Endothelial cell of umbilical vein (primary cell): ENCODE measurements at regions not wholly inside any gene's neighbourhood (a gene's known extent, or its start where the extent isn't known, plus 50 kb on each side); places are given as distances from the start of the nearest gene placed in this dataset.

Experiments
- BruUV-seq: library from RNA; stranded (reverse); fragments of 400-500 nt; replicated peaks from 2 replicates; lab custom pipeline; 2021; lab: Mats Ljungman, UMichigan
- CTCF ChIA-PET: fragments of 300-600, 350-600 bp; sonication (Branson Sonifier 250); formaldehyde crosslinking; loops from one replicate; lab custom pipeline; 2021; ENCODE audit warnings: antibody characterized with exemption, inconsistent platforms; lab: Charles Lee
- POLR2A ChIA-PET: fragments of 300-600, 350-600 bp; sonication (Branson Sonifier 250); formaldehyde crosslinking; loops from one replicate; lab custom pipeline; 2021; ENCODE audit warnings: antibody characterized with exemption, inconsistent platforms; lab: Charles Lee
- DNase-seq: peaks from one replicate; pipeline ENCODE4 v3.0.0-alpha.2; 2011; ENCODE audit warnings: low read depth, low spot score
- FAIRE-seq: peaks from 2 replicates; lab custom pipeline; 2011; peaks lifted over from hg19 to GRCh38; lab: Jason Lieb, UNC
- H2AFZ ChIP-seq: 2 replicates; pipeline ENCODE4 v1.6.0; 2012; ENCODE audit warnings: low read depth, low read length, control low read depth, inconsistent platforms
- H3K27ac ChIP-seq: 2 replicates; pipeline ENCODE4 v1.5.1; 2011; ENCODE audit warnings: low read depth, mild to moderate bottlenecking, control low read depth, low read length, moderate library complexity; ENCODE audit not compliant: insufficient read depth
- H3K27me3 ChIP-seq, 2 experiments: 2 replicates each; pipeline versions ENCODE4 v1.6.0 to v1.6.1; 2011; ENCODE audit warnings: low read length in 2 of 2, mixed read lengths in 1 of 2; ENCODE audit not compliant: control insufficient read depth in 2 of 2, insufficient read depth in 2 of 2
- H3K36me3 ChIP-seq, 2 experiments: 2 replicates in 1 of 2; 3 replicates in 1 of 2; pipeline ENCODE4 v1.5.1; 2011; ENCODE audit warnings: low read length in 2 of 2, mild to moderate bottlenecking in 1 of 2, moderate library complexity in 1 of 2; ENCODE audit not compliant: control insufficient read depth in 2 of 2, insufficient read depth in 2 of 2; ENCODE audit errors: extremely low read depth in 1 of 2
- H3K4me1 ChIP-seq: 3 replicates; pipeline ENCODE4 v1.5.1; 2011; ENCODE audit warnings: mild to moderate bottlenecking, low read length; ENCODE audit not compliant: control insufficient read depth, insufficient read depth; ENCODE audit errors: extremely low read depth
- H3K4me2 ChIP-seq: 2 replicates; pipeline ENCODE4 v1.6.1; 2011; ENCODE audit warnings: low read length, control low read depth, mixed read lengths; ENCODE audit not compliant: insufficient read depth
- H3K4me3 ChIP-seq, 3 experiments: fragments of 200-600 bp in 1 of 3; sonication (generic), shearing (Covaris generic) in 1 of 3; replicated peaks in 1 of 3; 2 replicates each; pipeline ENCODE4 v1.5.1; 2011 to 2016; ENCODE audit warnings: control low read depth in 3 of 3, low read length in 3 of 3, mild to moderate bottlenecking in 2 of 3, inconsistent platforms in 1 of 3, low read depth in 1 of 3, moderate library complexity in 1 of 3; ENCODE audit not compliant: insufficient read depth in 1 of 3
- H3K79me2 ChIP-seq: 2 replicates; pipeline ENCODE4 v1.6.0; 2012; ENCODE audit warnings: low read length, inconsistent platforms; ENCODE audit not compliant: control insufficient read depth, insufficient read depth
- H3K9ac ChIP-seq: replicated peaks from 2 replicates; pipeline ENCODE3; 2011; ENCODE audit warnings: low read length, control low read depth; ENCODE audit not compliant: insufficient read depth; ENCODE audit errors: extremely low read depth
- H3K9me1 ChIP-seq: replicated peaks from 3 replicates; pipeline ENCODE4 v1.6.0; 2011; ENCODE audit warnings: mild to moderate bottlenecking, low read length; ENCODE audit not compliant: control insufficient read depth, insufficient read depth; ENCODE audit errors: extremely low read depth
- H3K9me3 ChIP-seq: replicated peaks from 2 replicates; pipeline ENCODE4 v1.5.1; 2012; ENCODE audit warnings: low read length, inconsistent platforms; ENCODE audit not compliant: control insufficient read depth, insufficient read depth
- H4K20me1 ChIP-seq: replicated peaks from 2 replicates; pipeline ENCODE3; 2011; ENCODE audit warnings: mild to moderate bottlenecking, low read length; ENCODE audit not compliant: control insufficient read depth, insufficient read depth; ENCODE audit errors: extremely low read depth
- CTCF ChIP-seq, 2 donors: IDR thresholded peaks; 1 replicate in 1 of 2; 2 replicates in 1 of 2; pipeline ENCODE4 v1.5.1; 2011; ENCODE audit warnings: low read length in 2 of 2, mild to moderate bottlenecking in 2 of 2, moderate library complexity in 2 of 2, control low read depth in 1 of 2, inconsistent platforms in 1 of 2, low read depth in 1 of 2; ENCODE audit not compliant: insufficient read depth in 1 of 2; ENCODE audit errors: extremely low read depth in 1 of 2
- EZH2 ChIP-seq: IDR thresholded peaks from 2 replicates; pipeline ENCODE4 v1.6.1; 2012; ENCODE audit warnings: borderline replicate concordance, low read depth, mild to moderate bottlenecking, moderate library complexity, low read length, inconsistent platforms; ENCODE audit not compliant: severe bottlenecking
- FOS ChIP-seq: IDR thresholded peaks from 2 replicates; pipeline ENCODE4 v1.6.1; 2011; ENCODE audit warnings: mild to moderate bottlenecking, low read length, moderate library complexity, borderline replicate concordance; ENCODE audit not compliant: insufficient read depth
- GATA2 ChIP-seq: IDR thresholded peaks from 2 replicates; pipeline ENCODE4 v1.7.0; 2011; ENCODE audit warnings: low read depth, mild to moderate bottlenecking, moderate library complexity, mixed read lengths, low read length; ENCODE audit not compliant: insufficient read length, insufficient read depth
- JUN ChIP-seq: IDR thresholded peaks from 2 replicates; pipeline ENCODE4 v1.6.1; 2011; ENCODE audit warnings: borderline replicate concordance, low read depth; ENCODE audit not compliant: insufficient read length, insufficient read depth
- MAX ChIP-seq: IDR thresholded peaks from 2 replicates; pipeline ENCODE4 v1.6.1; 2011; ENCODE audit not compliant: insufficient read depth, insufficient read length
- MYC ChIP-seq: IDR thresholded peaks from one replicate; pipeline ENCODE4 v1.6.1; 2011; ENCODE audit warnings: mild to moderate bottlenecking, low read depth, low read length
- POLR2A ChIP-seq: IDR thresholded peaks from 2 replicates; pipeline ENCODE4 v1.6.1; 2012; ENCODE audit warnings: low read depth, mild to moderate bottlenecking, control low read depth, low read length
- POLR2AphosphoS5 ChIP-seq: IDR thresholded peaks from 2 replicates; pipeline ENCODE4 v1.6.1; 2012; ENCODE audit warnings: low read depth, mild to moderate bottlenecking, control low read depth, low read length, moderate library complexity; ENCODE audit not compliant: insufficient read depth
- dilution Hi-C: fragments of 300-500 bp; cut with MboI; formaldehyde crosslinking; loops from one replicate; pipeline ENCODE4 v1.15.0; 2019; ENCODE audit warnings: low sequenced_read_pairs; ENCODE audit not compliant: extremely low pct_ligation_motif_present
- intact Hi-C: fragments of 100-400 bp; cut with micrococcal nuclease; formaldehyde crosslinking; loops from one replicate; pipeline ENCODE4 v1.10.0; 2022

- Histone ChIP-seq H3K79me2 (no peaks in the 10 kb centered on the region), H3K4me1 (no peaks in the 10 kb centered on the region), H3K9ac (no peak overlapping the region), H3K27ac (no peak overlapping the region), H3K36me3 (no peaks in the 10 kb centered on the region), H3K4me3 (no peak overlapping the region), H3K4me2 (no peak overlapping the region), H3K9me3 (no peaks in the 10 kb centered on the region), H3K9me1 (no peaks in the 10 kb centered on the region), H4K20me1 (no peaks in the 10 kb centered on the region), H2AFZ (no peak overlapping the region), H3K27me3 (no peaks in the 10 kb centered on the region)
- dilution Hi-C loops: no loop called here
- intact Hi-C loops: no loop called here
- DNase-seq (no peak), FAIRE-seq (no peak)
- TF ChIP-seq JUN: no peak
- TF ChIP-seq GATA2: no peak
- TF ChIP-seq POLR2AphosphoS5: no peak
- TF ChIP-seq FOS: no peak
- no peak for TF ChIP-seq MAX
- TF ChIP-seq CTCF (IDR thresholded peaks at IDR 0.05; ENCODE audit: extremely low read depth in 1 of 2, insufficient read depth in 1 of 2, low read depth in 1 of 2, low read length in 2 of 2): no peak
- TF ChIP-seq EZH2: no peak
- no peak for TF ChIP-seq POLR2A
- TF ChIP-seq MYC: no peak
- POLR2A ChIA-PET: no interaction called here
- no TSS peak for BruUV-seq
- CTCF ChIA-PET: no interaction called here
Observed at GRCh38 chrX:77060572-77060971, 386.6 kb upstream of the FGF16 start.
